Caco-2 (cell line): ENCODE measurements at regions not wholly inside any gene's neighbourhood (a gene's known extent, or its start where the extent isn't known, plus 50 kb on each side); places are given as distances from the start of the nearest gene placed in this dataset.

ENCODE experiments used
- BruUV-seq: library from RNA; stranded (reverse); fragments of 400-500 nt; replicated peaks from 2 replicates; lab custom pipeline; 2021; lab: Mats Ljungman, UMichigan
- CTCF ChIA-PET: fragments of 300-600 bp; sonication (Branson Sonifier 250); formaldehyde crosslinking; loops from one replicate; lab custom pipeline; 2022; ENCODE audit warnings: antibody characterized with exemption; lab: Charles Lee
- POLR2A ChIA-PET: fragments of 300-600 bp; sonication (Branson Sonifier 250); formaldehyde crosslinking; loops from one replicate; lab custom pipeline; 2022; ENCODE audit warnings: antibody characterized with exemption; lab: Charles Lee
- DNase-seq, 2 experiments: peaks; one replicate each; pipeline versions ENCODE4 v3.0.0 to v3.0.0-alpha.2; 2020 to 2022
- H3K27me3 ChIP-seq: replicated peaks from 2 replicates; pipeline ENCODE4 v1.6.0; 2011; ENCODE audit warnings: low read length; ENCODE audit not compliant: control insufficient read depth, insufficient read depth
- H3K36me3 ChIP-seq: 2 replicates; pipeline ENCODE4 v1.5.1; 2011; ENCODE audit warnings: low read length; ENCODE audit not compliant: control insufficient read depth, insufficient read depth
- H3K4me1 ChIP-seq: fragments of 250-450 bp; sonication (Bioruptor Pico); 2 replicates; pipeline ENCODE4 v1.5.1; 2020; ENCODE audit warnings: mild to moderate bottlenecking
- H3K4me3 ChIP-seq: 2 replicates; pipeline ENCODE4 v1.5.1; 2011; ENCODE audit warnings: low read depth, mild to moderate bottlenecking, control low read depth, low read length
- H3K9me3 ChIP-seq: fragments of 250-450 bp; sonication (Bioruptor Pico); 2 replicates; pipeline ENCODE4 v1.5.1; 2020; ENCODE audit warnings: mild to moderate bottlenecking, moderate library complexity
- H3K27ac Mint-ChIP-seq: one replicate; pipeline ENCODE4 v1.8.0; 2022; ENCODE audit warnings: mixed read lengths; ENCODE audit not compliant: unreplicated experiment
- H3K27me3 Mint-ChIP-seq: one replicate; pipeline ENCODE4 v1.8.0; 2022; ENCODE audit warnings: mixed read lengths; ENCODE audit not compliant: insufficient read depth, unreplicated experiment
- H3K36me3 Mint-ChIP-seq: one replicate; pipeline ENCODE4 v1.8.0; 2022; ENCODE audit warnings: mild to moderate bottlenecking, mixed read lengths; ENCODE audit not compliant: insufficient read depth, unreplicated experiment
- H3K4me1 Mint-ChIP-seq: one replicate; pipeline ENCODE4 v1.8.0; 2022; ENCODE audit warnings: low read depth, mixed read lengths; ENCODE audit not compliant: unreplicated experiment
- H3K4me3 Mint-ChIP-seq: one replicate; pipeline ENCODE4 v1.8.0; 2022; ENCODE audit warnings: mild to moderate bottlenecking, moderate library complexity, mixed read lengths; ENCODE audit not compliant: unreplicated experiment
- H3K9me3 Mint-ChIP-seq: one replicate; pipeline ENCODE4 v1.8.0; 2022; ENCODE audit warnings: mixed read lengths; ENCODE audit not compliant: unreplicated experiment
- CTCF ChIP-seq, 2 experiments: fragments of 200-600 bp in 1 of 2; IDR thresholded peaks; 1 replicate in 1 of 2; 2 replicates in 1 of 2; pipeline versions ENCODE4 v1.5.1 to v1.8.0; 2011 to 2022; ENCODE audit warnings: antibody characterized with exemption in 1 of 2, control low read depth in 1 of 2, inconsistent platforms in 1 of 2, low read depth in 1 of 2, low read length in 1 of 2, mild to moderate bottlenecking in 1 of 2, moderate library complexity in 1 of 2; ENCODE audit not compliant: insufficient read depth in 1 of 2, severe bottlenecking in 1 of 2, unreplicated experiment in 1 of 2
- intact Hi-C: fragments of 100-400 bp; cut with micrococcal nuclease; formaldehyde crosslinking; loops from one replicate; pipeline ENCODE4 v1.10.0; 2022; ENCODE audit not compliant: unreplicated experiment

GRCh38 chr14:22163051-22163450, 426.0 kb downstream of the DAD1 start:
- H3K27ac Mint-ChIP-seq, result no peak overlapping the region
- H3K27me3 Mint-ChIP-seq, result no peaks in the 10 kb centered on the region
- POLR2A ChIA-PET, result no interaction called here
- H3K36me3 Mint-ChIP-seq, result no peaks in the 10 kb centered on the region
- no peak overlapping the region for H3K4me3 Mint-ChIP-seq
- no peaks in the 10 kb centered on the region for H3K27me3 ChIP-seq
- no peak for DNase-seq
- H3K9me3 ChIP-seq, result no peaks in the 10 kb centered on the region
- H3K4me1 Mint-ChIP-seq, result no peaks in the 10 kb centered on the region
- H3K4me1 ChIP-seq, result peaks cover 8% of the 10 kb centered on the region; the same call in 1 of the 2 replicates
- no peak overlapping the region for H3K4me3 ChIP-seq
- no peaks in the 10 kb centered on the region for H3K9me3 Mint-ChIP-seq
- TF ChIP-seq CTCF (IDR thresholded peaks at IDR 0.05; ENCODE audit: insufficient read depth in 1 of 2, low read depth in 1 of 2, low read length in 1 of 2, severe bottlenecking in 1 of 2, unreplicated experiment in 1 of 2), result peak; percentile 21 to 35
- intact Hi-C loops, result loop anchor here (2.0 to 10.0 kb wide), 3 partner anchors 38 to 214 kb away; no protein-coding TSS in a partner anchor
- no TSS peak for BruUV-seq
- no peaks in the 10 kb centered on the region for H3K36me3 ChIP-seq
- CTCF ChIA-PET, result interaction anchor here (0.5 to 1.4 kb wide), 15 partner anchors 14 to 686 kb away, joined by 3 to 22 read pairs (median 4); partner anchors contain the start of genes RAB2B and TOX4

- DNase-seq, result no peak
- no peaks in the 10 kb centered on the region for H3K36me3 Mint-ChIP-seq
- H3K27me3 Mint-ChIP-seq, result no peaks in the 10 kb centered on the region
- ChIA-PET CTCF (no interaction called here), POLR2A (no interaction called here)
- no peak overlapping the region for H3K4me3 Mint-ChIP-seq
- Histone ChIP-seq H3K4me1 (no peaks in the 10 kb centered on the region), H3K27me3 (no peaks in the 10 kb centered on the region), H3K9me3 (no peaks in the 10 kb centered on the region), H3K4me3 (no peak overlapping the region), H3K36me3 (no peaks in the 10 kb centered on the region)
- H3K27ac Mint-ChIP-seq, result no peak overlapping the region
- H3K4me1 Mint-ChIP-seq, result no peaks in the 10 kb centered on the region
- no TSS peak for BruUV-seq
- H3K9me3 Mint-ChIP-seq, result no peaks in the 10 kb centered on the region
- TF ChIP-seq CTCF (IDR thresholded peaks at IDR 0.05; ENCODE audit: insufficient read depth in 1 of 2, low read depth in 1 of 2, low read length in 1 of 2, severe bottlenecking in 1 of 2, unreplicated experiment in 1 of 2), result no peak
- intact Hi-C loops, result loop anchor here (5.0 to 10.0 kb wide), 2 partner anchors 65 to 217 kb away; no protein-coding TSS in a partner anchor
These were observed 429.1 kb downstream of the DAD1 start for GRCh38 chr14:22159957-22160356.

- Mint-ChIP-seq H3K36me3 (no peaks in the 10 kb centered on the region), H3K4me1 (no peaks in the 10 kb centered on the region), H3K4me3 (no peak overlapping the region), H3K9me3 (no peaks in the 10 kb centered on the region), H3K27ac (no peak overlapping the region), H3K27me3 (no peaks in the 10 kb centered on the region)
- no peak overlapping the region for H3K4me3 ChIP-seq
- H3K36me3 ChIP-seq, result no peaks in the 10 kb centered on the region
- no peaks in the 10 kb centered on the region for H3K4me1 ChIP-seq
- CTCF ChIA-PET, result no interaction called here
- no TSS peak for BruUV-seq
- no peak for TF ChIP-seq CTCF (IDR thresholded peaks at IDR 0.05; ENCODE audit: insufficient read depth in 1 of 2, low read depth in 1 of 2, low read length in 1 of 2, severe bottlenecking in 1 of 2, unreplicated experiment in 1 of 2)
- no peaks in the 10 kb centered on the region for H3K27me3 ChIP-seq
- POLR2A ChIA-PET, result no interaction called here
- no peak for DNase-seq
- no peaks in the 10 kb centered on the region for H3K9me3 ChIP-seq
- intact Hi-C loops, result no loop called here
These were observed 429.9 kb downstream of the DAD1 start for GRCh38 chr14:22159099-22159498.
